K562 (cell line): ENCODE measurements at regions not wholly inside any gene's neighbourhood (a gene's known extent, or its start where the extent isn't known, plus 50 kb on each side); places are given as distances from the start of the nearest gene placed in this dataset.

Source experiments
- ARHGAP35 ChIP-seq: fragments of 450-650 bp; IDR thresholded peaks from 2 replicates; pipeline ENCODE4 v1.6.1; 2018; ENCODE audit not compliant: partially characterized antibody
- EHMT2 ChIP-seq: fragments of 450-650 bp; IDR thresholded peaks from 2 replicates; pipeline ENCODE4 v1.6.1; 2018; ENCODE audit warnings: antibody characterized with exemption
- GATA2 ChIP-seq: sonication (generic); formaldehyde crosslinking; IDR thresholded peaks from 2 replicates; pipeline ENCODE4 v1.4.0; 2020; ENCODE audit warnings: mild to moderate bottlenecking, missing genetic modification reagents
- KHSRP ChIP-seq: fragments of 450-650 bp; IDR thresholded peaks from 2 replicates; pipeline ENCODE4 v1.6.1; 2017
- TBL1XR1 ChIP-seq, 2 experiments: IDR thresholded peaks; 2 replicates each; pipeline ENCODE4 v1.6.1; 2012; ENCODE audit warnings: improper control_type of control experiment in 2 of 2, low read length in 2 of 2, mild to moderate bottlenecking in 1 of 2
- ZBTB40 ChIP-seq, 2 experiments: fragments of 450-650 bp in 1 of 2; sonication (generic) in 1 of 2; formaldehyde crosslinking in 1 of 2; IDR thresholded peaks; 2 replicates each; pipeline versions ENCODE4 v1.7.1 to v1.9.0; 2016 to 2022; ENCODE audit warnings: inconsistent platforms in 1 of 2, mild to moderate bottlenecking in 1 of 2, missing genetic modification reagents in 1 of 2
- ZC3H4 ChIP-seq: sonication (generic); formaldehyde crosslinking; IDR thresholded peaks from 2 replicates; pipeline ENCODE4 v1.9.0; 2021; ENCODE audit warnings: missing genetic modification reagents, borderline replicate concordance
- ZNF239 ChIP-seq: fragments of 250-450 bp; sonication (Bioruptor Pico); IDR thresholded peaks from 2 replicates; pipeline ENCODE4 v1.4.0; 2020; ENCODE audit warnings: mild to moderate bottlenecking

GRCh38 chr12:67803278-67803993 is 154.9 kb downstream of the DYRK2 start (continued):
- TF ChIP-seq GATA2: no peak
- TF ChIP-seq TBL1XR1 (IDR thresholded peaks at IDR 0.05; ENCODE audit: low read length in 2 of 2): no peak
- TF ChIP-seq ZC3H4 (CRISPR knock-in tag): no peak
- TF ChIP-seq KHSRP: no peak
- TF ChIP-seq EHMT2: no peak
- TF ChIP-seq ARHGAP35: no peak
- no peak for TF ChIP-seq ZNF239
- no peak for TF ChIP-seq ZBTB40 (IDR thresholded peaks at IDR 0.05)
- no peak for TF ChIP-seq ZBTB40 (CRISPR knock-in tag; IDR thresholded peaks at IDR 0.05)
